ENCODE measurements at regions not wholly inside any gene's neighbourhood (a gene's known extent, or its start where the extent isn't known, plus 50 kb on each side); places are given as distances from the start of the nearest gene placed in this dataset.
"Not testable (repeated sequence)": the region's sequence is repeated elsewhere in the genome, so short reads cannot be mapped to it uniquely, and the experiment has no call there.

- no peak for DNase-seq
These were observed 282.7 kb upstream of the ADGRL2 start for GRCh38 chr1:81517987-81518386.

- no peak for DNase-seq
These were observed 286.9 kb upstream of the ADGRL2 start for GRCh38 chr1:81513796-81514354.

- no peak for DNase-seq
These were observed 288.3 kb upstream of the ADGRL2 start for GRCh38 chr1:81512252-81513003.

- DNase-seq: no peak
These were observed 289.5 kb upstream of the ADGRL2 start for GRCh38 chr1:81511281-81511680.

GRCh38 chr1:81510701-81511100 is 290.0 kb upstream of the ADGRL2 start:
- DNase-seq: no peak

- DNase-seq: no peak
These were observed 291.1 kb upstream of the ADGRL2 start for GRCh38 chr1:81509594-81509993.

- DNase-seq: no peak
These were observed 294.0 kb upstream of the ADGRL2 start for GRCh38 chr1:81506699-81507098.

- DNase-seq: no peak
These were observed 294.9 kb upstream of the ADGRL2 start for GRCh38 chr1:81505831-81506230.

GRCh38 chr1:81504820-81505219 is 295.9 kb upstream of the ADGRL2 start:
- DNase-seq: not testable (repeated sequence)

GRCh38 chr1:81502705-81503104 is 298.0 kb upstream of the ADGRL2 start:
- DNase-seq: not testable (repeated sequence)

GRCh38 chr1:81501485-81501884 is 299.2 kb upstream of the ADGRL2 start:
- DNase-seq: not testable (repeated sequence)

GRCh38 chr1:81499487-81499886 is 301.2 kb upstream of the ADGRL2 start:
- no peak for DNase-seq

- no peak for DNase-seq
These were observed 302.0 kb upstream of the ADGRL2 start for GRCh38 chr1:81498471-81499462.

- DNase-seq: no peak
These were observed 304.4 kb upstream of the ADGRL2 start for GRCh38 chr1:81496349-81496748.

GRCh38 chr1:81493102-81493869 is 307.4 kb upstream of the ADGRL2 start:
- no peak for DNase-seq

GRCh38 chr1:81492628-81493027 is 308.1 kb upstream of the ADGRL2 start:
- no peak for DNase-seq

- no peak for DNase-seq
These were observed 310.1 kb upstream of the ADGRL2 start for GRCh38 chr1:81490614-81491013.

- DNase-seq: no peak
These were observed 311.3 kb upstream of the ADGRL2 start for GRCh38 chr1:81489372-81489934.

GRCh38 chr1:81484284-81484683 is 316.4 kb upstream of the ADGRL2 start:
- DNase-seq: no peak

GRCh38 chr1:81478219-81478618 is 322.5 kb upstream of the ADGRL2 start:
- no peak for DNase-seq

GRCh38 chr1:81477710-81478109 is 323.0 kb upstream of the ADGRL2 start:
- DNase-seq: no peak

- no peak for DNase-seq
These were observed 328.3 kb upstream of the ADGRL2 start for GRCh38 chr1:81472387-81472786.

All from hematopoietic multipotent progenitor cell treated with erythropoietin and hydrocortisone succinate and interleukin-3 and kit ligand, for 6 days (in vitro differentiated cells).